Mucosa of descending colon (tissue), 3 donors: ENCODE measurements at regions not wholly inside any gene's neighbourhood (a gene's known extent, or its start where the extent isn't known, plus 50 kb on each side); places are given as distances from the start of the nearest gene placed in this dataset.

Experiments
- ATAC-seq: fragments of 200-7000 bp; cut with Tn5 transposase; one replicate; pipeline ENCODE4 v1.9.1; 2020; ENCODE audit warnings: mild to moderate bottlenecking, moderate library complexity
- DNase-seq, 3 donors: peaks; one replicate each; pipeline ENCODE4 v3.0.0-alpha.2; 2020
- H3K36me3 ChIP-seq: fragments of 200-600 bp; one replicate; pipeline ENCODE4 v1.8.0; 2021; ENCODE audit warnings: low read depth, mild to moderate bottlenecking
- H3K4me1 ChIP-seq: fragments of 200-600 bp; one replicate; pipeline ENCODE4 v1.8.0; 2021; ENCODE audit warnings: low read depth, mild to moderate bottlenecking
- H3K4me3 ChIP-seq: fragments of 200-600 bp; one replicate; pipeline ENCODE4 v1.8.0; 2021; ENCODE audit warnings: mild to moderate bottlenecking
- H3K9me3 ChIP-seq: fragments of 200-600 bp; one replicate; pipeline ENCODE4 v1.8.0; 2021; ENCODE audit warnings: mild to moderate bottlenecking
- CTCF ChIP-seq: fragments of 200-600 bp; IDR thresholded peaks from one replicate; pipeline ENCODE4 v1.8.0; 2022; ENCODE audit warnings: antibody characterized with exemption, mild to moderate bottlenecking
- intact Hi-C, 2 donors: fragments of 100-400 bp; cut with DNase I in 1 of 2; cut with micrococcal nuclease in 1 of 2; formaldehyde crosslinking; loops; one replicate each; pipeline versions ENCODE4 v1.11.0 to v1.11.1; 2022; cut with DNase I, micrococcal nuclease
- donor health status: DM: no; HTN: no; CAD: no; lungs with moderate emphysema.
- donor health status: DM: no; HTN: no; CAD: no.
- donor health status: DM: no; HTN: yes; CAD: no.

DNA sequence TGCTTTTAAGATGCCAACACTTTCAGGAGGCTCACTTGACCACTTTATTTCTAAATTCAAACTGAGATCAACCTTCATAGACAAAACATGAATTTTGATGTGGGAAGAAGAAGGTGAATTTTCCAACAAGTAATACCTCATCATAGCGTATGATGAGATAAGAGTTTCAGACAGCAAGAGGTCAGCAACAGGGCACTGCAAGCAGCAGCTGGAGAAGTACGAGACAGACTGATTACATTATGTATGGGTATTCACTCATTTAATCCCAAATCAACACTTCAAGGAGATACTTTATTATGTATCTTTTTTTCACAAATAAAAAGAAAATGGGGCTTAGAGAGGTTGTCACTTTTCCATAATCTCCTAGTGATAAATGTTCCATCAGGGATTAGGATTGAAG, 389.8 kb downstream of the TBC1D4 start:
- H3K4me3 ChIP-seq = no peak overlapping the region
- intact Hi-C loops = no loop called here
- no peaks in the 10 kb centered on the region for H3K36me3 ChIP-seq
- ATAC-seq = no peak
- no peak for TF ChIP-seq CTCF
- no peak for DNase-seq
- H3K4me1 ChIP-seq = no peaks in the 10 kb centered on the region
- H3K9me3 ChIP-seq = no peaks in the 10 kb centered on the region

DNA sequence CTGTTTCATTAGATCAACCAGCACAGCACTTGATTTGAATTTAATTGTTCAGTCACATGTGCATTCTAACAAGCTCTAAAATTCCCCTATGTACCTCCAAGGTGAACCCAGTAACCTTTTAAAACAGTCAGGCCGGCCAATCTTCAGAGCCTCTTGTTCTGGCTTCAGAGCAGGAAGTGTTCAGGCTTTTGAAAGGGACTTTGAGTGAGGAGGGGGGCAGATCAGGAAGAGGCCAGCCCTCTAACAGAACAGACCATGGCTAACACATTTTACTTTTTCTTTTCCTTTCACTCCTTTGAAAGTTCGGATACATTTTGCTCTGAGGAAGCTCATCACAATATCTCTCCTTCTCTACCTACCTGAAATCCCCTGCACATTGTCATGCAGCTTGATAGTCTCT, 390.3 kb downstream of the TBC1D4 start:
- H3K36me3 ChIP-seq = no peaks in the 10 kb centered on the region
- H3K4me3 ChIP-seq = no peak overlapping the region
- no peak for ATAC-seq
- no peak for TF ChIP-seq CTCF
- no peak for DNase-seq
- intact Hi-C loops = no loop called here
- H3K4me1 ChIP-seq = no peaks in the 10 kb centered on the region
- no peaks in the 10 kb centered on the region for H3K9me3 ChIP-seq

DNA sequence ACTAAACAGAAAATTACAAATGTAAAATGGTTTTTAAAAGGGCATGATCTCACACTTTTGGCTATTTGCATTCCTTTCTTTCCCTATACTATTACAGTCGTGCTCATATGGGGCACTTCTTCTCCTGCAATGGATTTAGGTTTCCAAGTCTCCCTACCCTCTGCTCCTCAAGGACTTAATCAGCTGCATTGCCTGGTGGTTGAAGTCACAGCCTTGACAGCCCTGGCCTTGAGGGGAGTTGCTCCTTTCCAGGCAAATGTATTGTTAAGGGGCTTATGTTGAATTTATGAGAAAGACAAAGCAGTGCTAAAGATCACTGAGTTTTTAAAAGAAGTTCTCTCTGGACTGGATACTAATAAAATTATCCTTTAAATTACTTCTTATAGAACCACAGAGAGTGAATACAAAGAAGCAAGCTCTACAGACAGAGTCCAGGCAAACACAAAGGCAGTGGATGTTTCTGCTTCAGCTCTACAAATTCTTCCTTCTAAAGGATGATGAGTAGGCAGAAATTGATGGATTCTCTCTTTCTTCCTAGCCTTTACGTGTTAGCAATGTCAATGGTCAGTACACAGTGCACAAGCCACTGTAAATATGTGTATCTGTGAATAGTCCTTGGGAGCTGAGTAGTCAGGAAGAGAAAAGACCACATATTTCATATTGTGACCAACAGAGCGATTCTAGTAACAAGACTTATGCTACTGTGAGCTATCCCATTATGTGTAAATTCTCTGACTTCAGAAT, 390.9 kb downstream of the TBC1D4 start:
- no peak for TF ChIP-seq CTCF
- ATAC-seq (no peak), DNase-seq (no peak)
- Histone ChIP-seq H3K9me3 (no peaks in the 10 kb centered on the region), H3K4me3 (no peak overlapping the region), H3K36me3 (no peaks in the 10 kb centered on the region), H3K4me1 (no peaks in the 10 kb centered on the region)
- intact Hi-C loops = no loop called here

GRCh38 chr13:75088915-75089314, 393.1 kb downstream of the TBC1D4 start:
- no peak for ATAC-seq
- no peaks in the 10 kb centered on the region for H3K9me3 ChIP-seq
- H3K36me3 ChIP-seq = no peaks in the 10 kb centered on the region
- no peaks in the 10 kb centered on the region for H3K4me1 ChIP-seq
- DNase-seq = no peak
- intact Hi-C loops = no loop called here
- H3K4me3 ChIP-seq = no peak overlapping the region
- no peak for TF ChIP-seq CTCF

DNA sequence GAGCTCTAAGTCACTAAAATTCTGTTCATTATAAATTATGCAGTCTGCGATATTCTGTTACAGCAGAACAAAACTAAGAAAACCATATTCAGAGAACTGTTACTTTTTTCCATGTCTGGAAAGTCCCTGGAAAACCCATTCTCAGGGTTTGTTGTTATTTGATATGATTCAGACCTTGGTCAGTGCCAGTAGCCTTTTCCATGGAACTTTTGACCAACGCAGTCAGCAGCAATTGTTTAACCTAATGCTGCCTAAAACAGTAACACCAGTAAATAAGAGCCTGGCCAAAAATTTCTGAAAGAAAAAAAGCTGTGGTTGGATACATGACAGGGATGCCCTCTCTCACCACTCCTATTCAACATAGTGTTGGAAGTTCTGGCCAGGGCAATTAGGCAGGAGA, 402.7 kb downstream of the TBC1D4 start:
- ATAC-seq (no peak), DNase-seq (no peak)
- intact Hi-C loops = no loop called here
- Histone ChIP-seq H3K4me3 (no peak overlapping the region), H3K4me1 (no peaks in the 10 kb centered on the region), H3K9me3 (no peaks in the 10 kb centered on the region), H3K36me3 (no peaks in the 10 kb centered on the region)
- no peak for TF ChIP-seq CTCF

GRCh38 chr13:75076476-75076875, 405.5 kb downstream of the TBC1D4 start:
- Histone ChIP-seq H3K4me3 (no peak overlapping the region), H3K4me1 (no peaks in the 10 kb centered on the region), H3K9me3 (no peaks in the 10 kb centered on the region), H3K36me3 (no peaks in the 10 kb centered on the region)
- no peak for ATAC-seq
- intact Hi-C loops = no loop called here
- TF ChIP-seq CTCF = no peak
- no peak for DNase-seq
